HG03575 (cell line): ENCODE measurements at regions not wholly inside any gene's neighbourhood (a gene's known extent, or its start where the extent isn't known, plus 50 kb on each side); places are given as distances from the start of the nearest gene placed in this dataset.
"Not testable (repeated sequence)": the region's sequence is repeated elsewhere in the genome, so short reads cannot be mapped to it uniquely, and the experiment has no call there.

Source experiments
- ATAC-seq: cut with Tn5 transposase; IDR thresholded peaks from one replicate; pipeline ENCODE4 v1.9.1; 2021; ENCODE audit not compliant: unreplicated experiment, insufficient number of reproducible peaks, low FRiP score; ENCODE audit errors: extremely low read depth

GRCh38 chr4:19285146-19285545 lies 966.6 kb upstream of the SLIT2 start:
- no peak for ATAC-seq

- ATAC-seq: no peak
These were observed 973.0 kb upstream of the SLIT2 start for GRCh38 chr4:19278665-19279064.

- no peak for ATAC-seq
These were observed 985.1 kb upstream of the SLIT2 start for GRCh38 chr4:19266566-19266965.

GRCh38 chr4:19262467-19262866 lies 989.2 kb upstream of the SLIT2 start:
- no peak for ATAC-seq

GRCh38 chr4:19260346-19260745 lies 991.4 kb upstream of the SLIT2 start:
- no peak for ATAC-seq

- no peak for ATAC-seq
These were observed 991.8 kb upstream of the SLIT2 start for GRCh38 chr4:19259920-19260319.

- ATAC-seq: no peak
These were observed 994.9 kb upstream of the SLIT2 start for GRCh38 chr4:19256823-19257222.

GRCh38 chr4:19254486-19254885 lies 997.2 kb upstream of the SLIT2 start:
- no peak for ATAC-seq

- ATAC-seq: no peak
These were observed 1003.7 kb upstream of the SLIT2 start for GRCh38 chr4:19248023-19248422.

GRCh38 chr4:19241895-19242294 lies 1009.8 kb upstream of the SLIT2 start:
- ATAC-seq: no peak

- ATAC-seq: no peak
These were observed 1012.1 kb upstream of the SLIT2 start for GRCh38 chr4:19239565-19239964.

GRCh38 chr4:19236473-19236872 lies 1015.2 kb upstream of the SLIT2 start:
- no peak for ATAC-seq

- ATAC-seq: no peak
These were observed 1020.7 kb upstream of the SLIT2 start for GRCh38 chr4:19230906-19231545.

- no peak for ATAC-seq
These were observed 1024.0 kb upstream of the SLIT2 start for GRCh38 chr4:19227701-19228100.

- ATAC-seq: no peak
These were observed 1026.9 kb upstream of the SLIT2 start for GRCh38 chr4:19224820-19225219.

- ATAC-seq: no peak
These were observed 1035.2 kb upstream of the SLIT2 start for GRCh38 chr4:19216476-19216875.

GRCh38 chr4:19214591-19215186 lies 1037.0 kb upstream of the SLIT2 start:
- no peak for ATAC-seq

- no peak for ATAC-seq
These were observed 1038.3 kb upstream of the SLIT2 start for GRCh38 chr4:19213388-19213787.

GRCh38 chr4:19205853-19206252 lies 1045.9 kb upstream of the SLIT2 start:
- ATAC-seq: no peak

- not testable (repeated sequence) for ATAC-seq
These were observed 1053.9 kb upstream of the SLIT2 start for GRCh38 chr4:19197838-19198237.

- no peak for ATAC-seq
These were observed 1056.0 kb upstream of the SLIT2 start for GRCh38 chr4:19195696-19196095.
